Stimulated activated naive CD8-positive, alpha-beta T cell treated with anti-CD3 and anti-CD28 coated beads, Interleukin-15, Interleukin-2, amounts not matched to agents 100 ng/mL and 50 ng/mL, for 24 hours (primary cell): ENCODE measurements at regions not wholly inside any gene's neighbourhood (a gene's known extent, or its start where the extent isn't known, plus 50 kb on each side); places are given as distances from the start of the nearest gene placed in this dataset.

ENCODE experiments used
- H3K27ac Mint-ChIP-seq: one replicate; pipeline ENCODE4 v1.8.0; 2021; ENCODE audit warnings: mild to moderate bottlenecking, mixed read lengths
- H3K27me3 Mint-ChIP-seq: one replicate; pipeline ENCODE4 v1.8.0; 2021; ENCODE audit warnings: mixed read lengths
- H3K36me3 Mint-ChIP-seq: one replicate; pipeline ENCODE4 v1.8.0; 2021; ENCODE audit warnings: low read depth, mixed read lengths
- H3K4me1 Mint-ChIP-seq: one replicate; pipeline ENCODE4 v1.8.0; 2021; ENCODE audit warnings: low read depth, mixed read lengths
- H3K4me3 Mint-ChIP-seq: one replicate; pipeline ENCODE4 v1.8.0; 2021; ENCODE audit warnings: mild to moderate bottlenecking, mixed read lengths
- H3K9me3 Mint-ChIP-seq: one replicate; pipeline ENCODE4 v1.8.0; 2021; ENCODE audit warnings: mixed read lengths

DNA sequence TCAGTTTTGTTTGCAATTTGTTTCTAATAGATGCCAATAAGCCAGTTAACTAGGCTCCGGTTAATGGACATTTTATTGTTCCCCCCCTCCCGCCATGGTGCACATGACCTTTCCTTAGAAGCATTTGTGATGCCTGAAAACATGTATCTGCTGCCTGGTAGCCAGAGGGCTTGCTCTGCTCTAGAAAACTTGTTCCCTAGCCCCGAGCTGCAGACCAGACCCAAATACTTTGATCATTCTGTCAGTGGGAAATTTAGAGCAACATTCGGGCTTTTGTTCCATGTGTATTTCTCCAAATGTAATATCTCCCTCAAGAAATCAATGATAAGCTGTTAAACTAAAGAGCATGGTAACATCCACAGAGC, 104.7 kb downstream of the EVX1 start:
- Mint-ChIP-seq H3K27me3 (peaks cover 41% of the 10 kb centered on the region), H3K4me3 (no peak overlapping the region), H3K36me3 (no peaks in the 10 kb centered on the region), H3K4me1 (no peaks in the 10 kb centered on the region), H3K9me3 (no peaks in the 10 kb centered on the region), H3K27ac (no peak overlapping the region)

DNA sequence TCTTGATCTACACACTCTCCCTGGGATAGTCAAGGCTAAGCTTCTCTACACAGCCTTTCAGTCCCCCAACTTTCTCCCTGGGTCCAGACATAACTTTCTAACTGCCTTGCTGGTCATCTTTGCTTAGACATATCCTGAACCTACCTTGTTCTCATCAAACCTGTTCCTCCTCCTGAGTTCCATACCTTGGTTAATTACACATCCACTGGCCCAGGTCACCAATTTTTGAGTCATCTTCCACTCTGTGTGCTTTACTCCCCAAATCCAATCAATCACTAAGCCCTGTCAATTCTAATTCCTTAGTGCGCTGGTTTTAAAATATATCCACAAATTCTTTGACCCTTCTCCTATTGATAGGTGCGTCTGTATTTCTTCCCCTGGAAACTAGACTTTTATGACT, 107.0 kb downstream of the EVX1 start:
- Mint-ChIP-seq H3K27me3 (peaks cover 40% of the 10 kb centered on the region), H3K4me3 (no peak overlapping the region), H3K27ac (no peak overlapping the region), H3K36me3 (no peaks in the 10 kb centered on the region), H3K9me3 (no peaks in the 10 kb centered on the region), H3K4me1 (no peaks in the 10 kb centered on the region)

GRCh38 chr7:27351137-27351536, 108.5 kb downstream of the EVX1 start:
- peaks cover 42% of the 10 kb centered on the region for H3K27me3 Mint-ChIP-seq
- H3K4me3 Mint-ChIP-seq, result no peak overlapping the region
- no peaks in the 10 kb centered on the region for H3K4me1 Mint-ChIP-seq
- no peak overlapping the region for H3K27ac Mint-ChIP-seq
- H3K36me3 Mint-ChIP-seq, result no peaks in the 10 kb centered on the region
- H3K9me3 Mint-ChIP-seq, result no peaks in the 10 kb centered on the region

DNA sequence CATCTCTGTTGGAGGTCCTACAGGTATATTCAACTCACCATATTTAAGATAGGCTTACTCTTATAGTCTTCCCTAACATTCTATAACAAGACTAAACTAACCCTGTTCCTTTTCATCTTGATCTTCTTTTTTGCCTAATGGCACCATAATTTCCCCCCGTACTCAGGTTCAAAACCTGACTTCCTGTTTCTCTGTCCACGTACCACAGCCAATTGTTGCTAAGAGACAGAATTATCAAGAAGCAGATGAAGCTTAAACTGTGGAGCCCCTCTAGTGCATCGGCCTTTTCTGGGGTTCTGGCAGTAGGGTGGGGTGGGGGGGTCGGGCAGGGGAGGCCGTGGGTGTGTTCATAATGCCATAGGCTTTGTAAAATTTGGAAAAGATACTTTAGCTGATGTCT, 109.2 kb downstream of the EVX1 start:
- H3K9me3 Mint-ChIP-seq, result no peaks in the 10 kb centered on the region
- no peak overlapping the region for H3K4me3 Mint-ChIP-seq
- no peak overlapping the region for H3K27ac Mint-ChIP-seq
- no peaks in the 10 kb centered on the region for H3K4me1 Mint-ChIP-seq
- H3K27me3 Mint-ChIP-seq, result peaks cover 40% of the 10 kb centered on the region
- no peaks in the 10 kb centered on the region for H3K36me3 Mint-ChIP-seq

GRCh38 chr7:27359181-27360125, 116.9 kb downstream of the EVX1 start:
- Mint-ChIP-seq H3K4me1 (no peaks in the 10 kb centered on the region), H3K27ac (no peak overlapping the region), H3K36me3 (no peaks in the 10 kb centered on the region), H3K9me3 (no peaks in the 10 kb centered on the region), H3K4me3 (no peak overlapping the region), H3K27me3 (peaks cover 29% of the 10 kb centered on the region)

DNA sequence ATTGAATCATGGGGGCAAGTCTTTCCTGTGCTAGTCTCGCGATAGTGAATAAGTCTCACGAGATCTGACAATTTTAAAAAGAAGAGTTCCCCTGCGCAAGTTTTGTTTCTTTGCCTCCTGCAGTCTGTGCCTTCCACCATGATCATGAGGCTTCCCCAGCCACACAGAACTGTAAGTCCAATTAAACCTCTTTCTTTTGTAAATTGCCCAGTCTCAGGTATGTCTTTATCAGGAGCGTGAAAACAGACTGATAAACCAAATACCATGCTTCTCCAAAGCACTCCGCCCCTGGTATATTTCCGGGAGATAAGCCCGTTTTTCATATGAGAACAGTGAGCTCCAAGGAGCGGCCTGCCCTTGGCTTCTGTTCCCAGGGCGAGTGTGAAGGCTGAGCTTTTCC, 118.9 kb downstream of the EVX1 start:
- Mint-ChIP-seq H3K4me3 (no peak overlapping the region), H3K27ac (no peak overlapping the region), H3K36me3 (no peaks in the 10 kb centered on the region), H3K4me1 (no peaks in the 10 kb centered on the region), H3K27me3 (peaks cover 17% of the 10 kb centered on the region), H3K9me3 (no peaks in the 10 kb centered on the region)

GRCh38 chr7:27362026-27362425, 119.4 kb downstream of the EVX1 start:
- peaks cover 17% of the 10 kb centered on the region for H3K27me3 Mint-ChIP-seq
- H3K27ac Mint-ChIP-seq, result no peak overlapping the region
- H3K9me3 Mint-ChIP-seq, result no peaks in the 10 kb centered on the region
- H3K4me1 Mint-ChIP-seq, result no peaks in the 10 kb centered on the region
- no peaks in the 10 kb centered on the region for H3K36me3 Mint-ChIP-seq
- H3K4me3 Mint-ChIP-seq, result no peak overlapping the region

DNA sequence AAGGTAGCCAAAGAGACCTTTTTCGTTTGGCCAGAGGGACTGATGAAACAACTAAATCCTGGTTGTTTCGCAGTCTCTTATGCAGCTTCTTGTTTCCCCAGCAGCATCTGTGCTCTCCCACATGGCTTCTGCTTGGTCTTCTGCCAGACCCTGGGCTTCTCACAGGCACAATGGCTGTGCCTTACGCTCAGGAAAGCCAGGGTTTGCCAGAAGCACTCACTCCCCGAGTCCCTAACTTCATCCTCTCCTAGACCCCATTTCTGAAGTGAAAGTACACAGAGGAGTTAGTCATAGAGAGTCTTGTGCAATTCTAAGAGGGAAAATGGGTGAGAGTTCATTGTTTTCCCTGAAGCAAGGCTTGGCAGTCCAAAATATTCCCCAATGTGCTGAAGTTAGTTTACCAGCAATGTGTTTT, 121.7 kb downstream of the EVX1 start:
- no peaks in the 10 kb centered on the region for H3K9me3 Mint-ChIP-seq

DNA sequence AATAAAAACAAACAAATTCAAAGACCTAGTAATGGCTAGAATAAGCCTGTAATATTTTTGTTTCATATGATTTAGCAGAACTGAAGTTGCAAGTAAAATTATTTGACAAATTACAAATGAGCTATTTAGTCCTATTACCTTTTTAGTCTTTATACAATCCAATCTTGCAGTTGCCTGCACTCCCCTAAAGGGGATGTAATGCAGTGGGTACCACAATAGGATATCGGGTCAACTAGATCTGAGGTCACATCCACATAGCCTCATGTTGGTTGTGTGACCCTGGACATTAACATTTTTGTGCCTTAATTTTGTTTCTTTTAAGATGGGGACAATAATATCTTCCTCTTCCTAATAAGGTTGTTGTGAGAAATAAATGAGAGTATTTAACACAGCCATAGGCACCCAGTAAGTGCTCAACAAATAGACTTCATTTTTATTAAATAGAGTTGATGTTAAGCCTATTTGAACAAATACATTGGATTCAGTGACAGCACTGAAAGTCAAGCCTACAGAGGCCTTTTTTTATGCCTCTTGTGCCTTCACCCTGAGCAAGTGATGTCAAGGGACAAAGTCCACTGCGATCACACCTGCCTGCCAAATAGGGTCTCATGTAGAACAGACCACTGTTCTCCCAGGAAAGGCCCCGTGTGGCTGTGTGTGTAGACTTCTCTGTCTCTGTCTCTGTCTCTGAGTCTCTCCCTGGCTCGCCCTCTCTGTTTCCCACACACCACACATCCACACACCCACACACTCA, 124.8 kb downstream of the EVX1 start:
- H3K9me3 Mint-ChIP-seq, result no peaks in the 10 kb centered on the region
- peaks cover 4% of the 10 kb centered on the region for H3K27me3 Mint-ChIP-seq
- H3K36me3 Mint-ChIP-seq, result no peaks in the 10 kb centered on the region
- no peak overlapping the region for H3K27ac Mint-ChIP-seq
- H3K4me3 Mint-ChIP-seq, result no peak overlapping the region
- no peaks in the 10 kb centered on the region for H3K4me1 Mint-ChIP-seq

More for the DNA sequence above, 121.7 kb downstream of the EVX1 start:
- no peak overlapping the region for H3K27ac Mint-ChIP-seq
- no peaks in the 10 kb centered on the region for H3K36me3 Mint-ChIP-seq
- no peaks in the 10 kb centered on the region for H3K4me1 Mint-ChIP-seq
- no peak overlapping the region for H3K4me3 Mint-ChIP-seq
- H3K27me3 Mint-ChIP-seq, result peaks cover under 1% of the 10 kb centered on the region

DNA sequence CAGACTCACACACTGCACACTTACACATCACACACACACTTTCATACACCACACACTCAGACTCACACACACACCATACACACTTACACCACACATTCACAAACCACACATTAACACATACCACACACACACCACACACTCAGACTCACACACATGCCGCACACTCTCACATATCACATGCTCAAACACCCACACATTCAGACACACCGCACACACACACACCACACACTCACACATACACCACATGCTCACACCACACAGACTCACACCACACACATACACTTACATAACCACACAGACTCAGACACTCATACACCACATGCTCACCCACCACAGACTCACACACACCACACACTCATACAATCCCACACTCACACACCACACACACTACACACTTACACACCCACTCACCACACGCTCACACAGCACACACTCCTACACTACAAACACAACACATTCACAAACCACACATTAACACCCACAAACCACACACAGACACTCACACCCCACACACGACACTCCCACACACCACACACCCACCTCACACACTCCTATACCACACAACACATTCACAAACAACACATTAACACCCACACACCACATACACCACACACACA, 125.4 kb downstream of the EVX1 start:
- no peak overlapping the region for H3K27ac Mint-ChIP-seq
- H3K36me3 Mint-ChIP-seq, result no peaks in the 10 kb centered on the region
- H3K27me3 Mint-ChIP-seq, result peaks cover 5% of the 10 kb centered on the region
- H3K4me3 Mint-ChIP-seq, result no peak overlapping the region
- H3K9me3 Mint-ChIP-seq, result no peaks in the 10 kb centered on the region
- no peaks in the 10 kb centered on the region for H3K4me1 Mint-ChIP-seq

GRCh38 chr7:27374958-27375841, 132.6 kb downstream of the EVX1 start:
- Mint-ChIP-seq H3K4me3 (no peak overlapping the region), H3K36me3 (no peaks in the 10 kb centered on the region), H3K4me1 (no peaks in the 10 kb centered on the region), H3K9me3 (no peaks in the 10 kb centered on the region), H3K27me3 (peaks cover 27% of the 10 kb centered on the region), H3K27ac (no peak overlapping the region)

DNA sequence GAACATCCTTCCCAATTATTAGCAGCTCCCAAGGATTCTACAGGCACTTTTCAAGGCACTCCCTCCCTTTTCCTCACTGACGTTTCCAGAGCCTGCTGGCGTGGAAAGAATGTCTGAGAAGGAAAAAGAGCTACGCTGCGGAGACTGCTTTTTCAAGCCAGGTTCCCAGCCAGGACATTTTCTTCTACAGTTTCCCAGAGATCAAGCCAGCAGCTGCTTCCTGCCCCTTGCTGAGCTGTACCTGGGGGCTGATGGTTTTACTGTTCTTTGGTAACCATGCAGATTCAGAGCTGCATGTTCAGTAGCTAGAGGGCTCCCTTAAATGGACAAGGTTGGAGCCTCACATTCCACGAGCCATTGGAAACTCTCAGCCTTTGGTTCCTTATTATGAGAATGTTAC, 133.4 kb downstream of the EVX1 start:
- Mint-ChIP-seq H3K27me3 (peaks cover 27% of the 10 kb centered on the region), H3K4me1 (no peaks in the 10 kb centered on the region), H3K36me3 (no peaks in the 10 kb centered on the region), H3K27ac (no peak overlapping the region), H3K9me3 (no peaks in the 10 kb centered on the region), H3K4me3 (no peak overlapping the region)

- Mint-ChIP-seq H3K9me3 (no peaks in the 10 kb centered on the region), H3K27ac (no peak overlapping the region), H3K4me1 (no peaks in the 10 kb centered on the region), H3K4me3 (no peak overlapping the region), H3K27me3 (peaks cover 27% of the 10 kb centered on the region), H3K36me3 (no peaks in the 10 kb centered on the region)
Observed at GRCh38 chr7:27377988-27378387, 135.4 kb downstream of the EVX1 start.

DNA sequence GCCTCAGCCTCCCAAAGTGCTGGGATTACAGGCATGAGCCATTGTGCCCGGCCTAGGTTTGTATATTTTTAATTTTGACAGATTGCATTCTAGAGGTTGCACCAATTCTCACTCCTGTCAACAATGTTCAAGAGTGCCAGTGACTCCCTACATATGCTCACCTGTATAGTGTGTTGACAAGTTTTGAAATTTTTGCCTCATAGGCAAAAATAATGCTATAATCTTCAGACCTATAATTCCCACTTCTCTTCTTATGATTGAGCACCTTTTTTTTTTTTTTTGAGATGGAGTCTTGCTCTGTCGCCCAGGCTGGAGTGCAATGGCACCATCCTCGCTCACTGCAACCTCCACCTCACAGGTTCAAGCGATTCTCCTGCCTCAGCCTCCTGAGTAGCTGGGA, 139.7 kb downstream of the EVX1 start:
- H3K4me3 Mint-ChIP-seq, result no peak overlapping the region
- peaks cover 20% of the 10 kb centered on the region for H3K27me3 Mint-ChIP-seq
- no peaks in the 10 kb centered on the region for H3K9me3 Mint-ChIP-seq
- H3K4me1 Mint-ChIP-seq, result no peaks in the 10 kb centered on the region
- H3K27ac Mint-ChIP-seq, result no peak overlapping the region
- H3K36me3 Mint-ChIP-seq, result no peaks in the 10 kb centered on the region
